AG04450 (cell line): ENCODE measurements at regions not wholly inside any gene's neighbourhood (a gene's known extent, or its start where the extent isn't known, plus 50 kb on each side); places are given as distances from the start of the nearest gene placed in this dataset.

Experiments
- CTCF ChIA-PET: fragments of 300-600, 350-600 bp; formaldehyde crosslinking; extraction: SDS; loops from one replicate; lab custom pipeline; 2022; ENCODE audit warnings: antibody characterized with exemption, inconsistent platforms; lab: Charles Lee
- POLR2A ChIA-PET: fragments of 350-600 bp; formaldehyde crosslinking; extraction: SDS; loops from one replicate; lab custom pipeline; 2021; ENCODE audit warnings: antibody characterized with exemption, inconsistent platforms; lab: Yijun Ruan, JAX
- DNase-seq: peaks from one replicate; pipeline ENCODE4 v3.0.0-alpha.2; 2011; ENCODE audit warnings: low read depth, low spot score
- H3K27ac ChIP-seq: one replicate; pipeline ENCODE4 v1.5.1; 2012; ENCODE audit warnings: low read depth, low read length, control low read depth
- H3K27me3 ChIP-seq: one replicate; pipeline ENCODE4 v1.6.0; 2012; ENCODE audit warnings: low read length; ENCODE audit not compliant: control insufficient read depth, insufficient read depth
- H3K4me3 ChIP-seq: 2 replicates; pipeline ENCODE4 v1.5.1; 2011; ENCODE audit warnings: mild to moderate bottlenecking, low read depth, low read length, control low read depth
- H3K9me3 ChIP-seq: 2 replicates; pipeline ENCODE4 v1.5.1; 2012; ENCODE audit warnings: low read length; ENCODE audit not compliant: control insufficient read depth, insufficient read depth
- TF ChIP-seq, protein P1 (sequence below): IDR thresholded peaks from 2 replicates; pipeline ENCODE4 v1.5.1; 2011; ENCODE audit warnings: low read depth, low read length, control low read depth, inconsistent platforms

DNA sequence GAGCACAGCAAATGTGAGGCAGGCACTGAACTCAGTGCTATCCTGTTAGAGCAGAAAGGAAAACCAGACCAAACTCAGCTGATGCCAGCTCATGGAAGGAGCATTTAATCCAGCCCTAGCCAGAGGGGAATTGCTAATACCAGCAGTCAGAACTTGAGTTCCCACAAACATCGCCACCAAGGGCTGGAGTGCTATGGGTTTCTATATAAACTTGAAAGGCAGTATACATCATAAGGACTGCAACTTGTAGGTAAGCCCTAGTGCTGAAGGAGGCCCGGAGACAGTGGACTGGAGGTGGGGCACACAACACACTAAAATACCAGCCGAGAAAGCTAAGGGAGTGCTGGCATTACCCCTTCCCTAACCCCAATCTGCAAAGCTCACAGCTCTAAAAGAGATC, 440.2 kb downstream of the PRR32 start:
- Histone ChIP-seq H3K27ac (no peak overlapping the region), H3K27me3 (no peaks in the 10 kb centered on the region), H3K9me3 (no peaks in the 10 kb centered on the region; the same call in none of the 2 replicates), H3K4me3 (no peak overlapping the region)
- CTCF ChIA-PET: no interaction called here
- TF ChIP-seq, protein P1, sequence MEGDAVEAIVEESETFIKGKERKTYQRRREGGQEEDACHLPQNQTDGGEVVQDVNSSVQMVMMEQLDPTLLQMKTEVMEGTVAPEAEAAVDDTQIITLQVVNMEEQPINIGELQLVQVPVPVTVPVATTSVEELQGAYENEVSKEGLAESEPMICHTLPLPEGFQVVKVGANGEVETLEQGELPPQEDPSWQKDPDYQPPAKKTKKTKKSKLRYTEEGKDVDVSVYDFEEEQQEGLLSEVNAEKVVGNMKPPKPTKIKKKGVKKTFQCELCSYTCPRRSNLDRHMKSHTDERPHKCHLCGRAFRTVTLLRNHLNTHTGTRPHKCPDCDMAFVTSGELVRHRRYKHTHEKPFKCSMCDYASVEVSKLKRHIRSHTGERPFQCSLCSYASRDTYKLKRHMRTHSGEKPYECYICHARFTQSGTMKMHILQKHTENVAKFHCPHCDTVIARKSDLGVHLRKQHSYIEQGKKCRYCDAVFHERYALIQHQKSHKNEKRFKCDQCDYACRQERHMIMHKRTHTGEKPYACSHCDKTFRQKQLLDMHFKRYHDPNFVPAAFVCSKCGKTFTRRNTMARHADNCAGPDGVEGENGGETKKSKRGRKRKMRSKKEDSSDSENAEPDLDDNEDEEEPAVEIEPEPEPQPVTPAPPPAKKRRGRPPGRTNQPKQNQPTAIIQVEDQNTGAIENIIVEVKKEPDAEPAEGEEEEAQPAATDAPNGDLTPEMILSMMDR: no peak
- no peak for DNase-seq
- POLR2A ChIA-PET: no interaction called here

DNA sequence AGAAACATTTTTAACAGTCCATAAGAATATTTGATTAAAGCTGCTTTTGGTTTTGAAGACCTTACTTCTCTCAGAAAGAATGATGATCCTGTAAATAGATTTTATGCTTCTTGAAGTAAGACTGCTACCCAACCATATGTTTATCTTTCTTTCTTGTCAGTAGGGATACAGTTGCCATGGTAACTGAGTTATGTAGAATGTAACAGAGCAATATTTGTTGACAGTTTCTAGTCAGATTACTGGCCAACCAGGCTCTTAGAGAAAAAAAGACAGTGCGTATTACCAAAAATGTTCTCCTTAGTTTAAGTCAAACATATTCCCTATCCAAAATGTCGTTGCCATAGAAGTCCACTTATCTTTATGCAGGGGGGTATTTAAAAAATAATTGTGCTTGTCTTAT, 456.8 kb downstream of the PRR32 start:
- CTCF ChIA-PET: no interaction called here
- POLR2A ChIA-PET: no interaction called here
- Histone ChIP-seq H3K27me3 (no peaks in the 10 kb centered on the region), H3K27ac (no peak overlapping the region), H3K4me3 (no peak overlapping the region), H3K9me3 (no peaks in the 10 kb centered on the region)
- no peak for DNase-seq
- TF ChIP-seq, protein P1: no peak

DNA sequence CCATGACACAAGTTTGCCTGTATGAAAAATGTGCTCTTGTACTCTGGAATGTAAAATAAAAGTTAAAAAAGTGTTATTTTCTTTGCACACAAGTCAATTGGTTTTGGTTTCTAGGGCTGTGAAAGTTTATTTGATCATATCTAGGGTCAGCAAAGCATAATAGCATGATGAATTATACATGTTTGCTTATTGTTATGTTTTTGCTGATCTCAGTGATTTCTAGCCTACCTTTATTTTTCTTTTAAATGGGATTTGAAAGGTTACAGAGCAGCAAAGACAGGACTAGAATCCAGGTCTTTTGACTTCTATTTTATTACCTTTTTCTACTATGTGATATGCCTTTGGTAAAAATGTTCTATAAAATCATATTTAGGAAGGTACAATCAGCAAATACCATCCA, 481.0 kb downstream of the PRR32 start:
- Histone ChIP-seq H3K9me3 (peaks cover 1% of the 10 kb centered on the region; the same call in 1 of the 2 replicates), H3K27ac (no peak overlapping the region), H3K4me3 (no peak overlapping the region), H3K27me3 (no peaks in the 10 kb centered on the region)
- DNase-seq: no peak
- CTCF ChIA-PET: no interaction called here
- POLR2A ChIA-PET: no interaction called here
- TF ChIP-seq, protein P1: no peak

DNA sequence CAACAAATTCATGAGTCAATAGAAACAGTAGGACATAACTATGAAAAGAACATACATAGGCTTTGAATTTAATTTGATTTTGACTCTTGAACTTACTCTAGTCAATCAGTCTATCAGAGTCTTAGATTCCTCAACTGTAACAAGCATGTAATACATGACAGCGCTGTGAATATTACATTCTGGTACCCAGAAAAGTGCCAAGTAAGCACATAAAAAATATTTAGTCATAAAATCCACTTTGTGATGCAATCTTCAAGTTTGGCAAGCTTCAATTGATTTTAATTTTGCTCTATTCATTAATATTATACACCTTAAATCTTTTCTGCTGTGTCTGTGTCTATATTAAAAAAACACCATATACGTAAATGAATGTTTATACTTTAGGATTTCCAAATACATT, 483.3 kb downstream of the PRR32 start:
- H3K4me3 ChIP-seq: no peak overlapping the region
- POLR2A ChIA-PET: no interaction called here
- peaks cover 7% of the 10 kb centered on the region; the same call in 1 of the 2 replicates for H3K9me3 ChIP-seq
- no peaks in the 10 kb centered on the region for H3K27me3 ChIP-seq
- DNase-seq: no peak
- no peak overlapping the region for H3K27ac ChIP-seq
- TF ChIP-seq, protein P1: no peak
- CTCF ChIA-PET: no interaction called here

DNA sequence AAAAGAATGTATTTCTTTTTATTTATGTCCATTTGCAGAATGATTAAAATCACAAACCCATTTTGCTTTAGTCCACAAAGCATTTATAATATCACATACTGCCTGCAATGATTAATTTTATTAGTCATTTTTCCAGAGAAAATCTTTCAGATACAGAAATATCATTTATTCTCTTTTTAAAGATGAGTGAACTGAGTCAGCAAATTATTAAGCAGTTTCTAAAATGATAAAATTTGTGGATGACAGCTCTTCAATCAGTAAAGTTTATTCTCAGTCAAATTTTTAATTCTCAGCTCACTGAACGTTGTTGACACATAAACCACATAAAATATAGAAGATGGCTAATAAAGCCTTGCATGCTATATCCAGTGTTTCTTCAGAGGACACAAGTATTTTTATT, 485.5 kb downstream of the PRR32 start:
- TF ChIP-seq, protein P1: no peak
- H3K27ac ChIP-seq: no peak overlapping the region
- H3K9me3 ChIP-seq: peaks cover 7% of the 10 kb centered on the region; the same call in 1 of the 2 replicates
- no peak for DNase-seq
- H3K4me3 ChIP-seq: no peak overlapping the region
- no peaks in the 10 kb centered on the region for H3K27me3 ChIP-seq
- POLR2A ChIA-PET: no interaction called here
- CTCF ChIA-PET: no interaction called here
